GM23338 (cell line): ENCODE measurements at regions not wholly inside any gene's neighbourhood (a gene's known extent, or its start where the extent isn't known, plus 50 kb on each side); places are given as distances from the start of the nearest gene placed in this dataset.
A peak's percentile ranks its signal among the peaks of the same experiment; 100 is the strongest.

ENCODE experiments used
- ATAC-seq: fragments of 200-7000 bp; cut with Tn5 transposase; 3 replicates; pipeline ENCODE4 v1.9.1; 2020
- DNase-seq: peaks from one replicate; pipeline ENCODE4 v3.0.0-alpha.2; 2015; ENCODE audit warnings: low spot score
- H2AFZ ChIP-seq: fragments of 200-600 bp; sonication (generic); 2 replicates; pipeline ENCODE4 v1.8.0; 2016; ENCODE audit warnings: antibody characterized with exemption, mild to moderate bottlenecking, moderate library complexity
- H3F3A ChIP-seq: fragments of 200-600 bp; sonication (generic); replicated peaks from 2 replicates; pipeline ENCODE4 v1.8.0; 2017; ENCODE audit warnings: antibody characterized with exemption, mixed run types, low read depth
- H3K27ac ChIP-seq: fragments of 200-600 bp; sonication (generic); 2 replicates; pipeline ENCODE4 v1.6.1; 2016; ENCODE audit warnings: low read depth
- H3K27me3 ChIP-seq: fragments of 200-600 bp; sonication (generic); 2 replicates; pipeline ENCODE4 v1.8.0; 2016; ENCODE audit warnings: mild to moderate bottlenecking, mixed run types, moderate library complexity; ENCODE audit not compliant: insufficient read depth
- H3K36me3 ChIP-seq: fragments of 200-600 bp; sonication (generic); 2 replicates; pipeline ENCODE4 v1.8.0; 2016; ENCODE audit warnings: mild to moderate bottlenecking; ENCODE audit not compliant: insufficient read depth
- H3K4me1 ChIP-seq: fragments of 200-600 bp; sonication (generic); 2 replicates; pipeline ENCODE4 v1.8.0; 2016; ENCODE audit warnings: mild to moderate bottlenecking, moderate library complexity; ENCODE audit not compliant: insufficient read depth
- H3K4me2 ChIP-seq: fragments of 200-600 bp; sonication (generic); 2 replicates; pipeline ENCODE4 v1.7.1; 2017; ENCODE audit warnings: mixed run types
- H3K4me3 ChIP-seq: fragments of 200-600 bp; sonication (generic); 2 replicates; pipeline ENCODE4 v1.6.1; 2016; ENCODE audit warnings: mixed run types
- H3K79me2 ChIP-seq: fragments of 200-600 bp; sonication (generic); replicated peaks from 2 replicates; pipeline ENCODE4 v1.8.0; 2017; ENCODE audit warnings: mild to moderate bottlenecking; ENCODE audit not compliant: insufficient read depth
- H3K9me2 ChIP-seq: fragments of 200-600 bp; sonication (generic); 2 replicates; pipeline ENCODE4 v1.8.0; 2017; ENCODE audit not compliant: insufficient read depth
- H4K20me1 ChIP-seq: fragments of 200-600 bp; sonication (generic); replicated peaks from 2 replicates; pipeline ENCODE4 v1.8.0; 2017; ENCODE audit warnings: mild to moderate bottlenecking; ENCODE audit not compliant: insufficient read depth
- H3K27ac Mint-ChIP-seq: 2 replicates; pipeline ENCODE4 v1.8.0; 2020; ENCODE audit warnings: inconsistent platforms, mild to moderate bottlenecking, moderate library complexity, mixed read lengths
- H3K27me3 Mint-ChIP-seq: 3 replicates; pipeline ENCODE4 v1.8.0; 2022; ENCODE audit warnings: low read depth, mild to moderate bottlenecking, moderate library complexity, mixed read lengths, inconsistent platforms; ENCODE audit not compliant: insufficient read depth, poor library complexity
- H3K36me3 Mint-ChIP-seq: 3 replicates; pipeline ENCODE4 v1.8.0; 2021; ENCODE audit warnings: low read depth, mild to moderate bottlenecking, inconsistent platforms, moderate library complexity, mixed read lengths
- H3K4me1 Mint-ChIP-seq: 3 replicates; pipeline ENCODE4 v1.8.0; 2020; ENCODE audit warnings: mild to moderate bottlenecking, inconsistent platforms, mixed read lengths
- H3K4me3 Mint-ChIP-seq: 3 replicates; pipeline ENCODE4 v1.8.0; 2021; ENCODE audit warnings: moderate library complexity, mild to moderate bottlenecking, inconsistent platforms, mixed read lengths
- H3K9me3 Mint-ChIP-seq: 3 replicates; pipeline ENCODE4 v1.8.0; 2020; ENCODE audit warnings: moderate library complexity, mild to moderate bottlenecking, inconsistent platforms, mixed read lengths
- CREB1 ChIP-seq: fragments of 250-450 bp; sonication (Bioruptor Pico); IDR thresholded peaks from 2 replicates; pipeline ENCODE4 v1.5.0; 2020; ENCODE audit warnings: low read depth, mild to moderate bottlenecking, moderate library complexity
- EZH2 ChIP-seq: fragments of 200-600 bp; sonication (generic); IDR thresholded peaks from one replicate; pipeline ENCODE4 v1.8.0; 2017; ENCODE audit warnings: antibody characterized with exemption, mild to moderate bottlenecking, low read depth; ENCODE audit not compliant: unreplicated experiment
- EZH2phosphoT487 ChIP-seq: fragments of 200-600 bp; sonication (generic); IDR thresholded peaks from one replicate; pipeline ENCODE4 v1.8.1; 2018; ENCODE audit warnings: antibody characterized with exemption; ENCODE audit not compliant: unreplicated experiment
- JUNB ChIP-seq: IDR thresholded peaks from one replicate; pipeline ENCODE4 v1.6.1; 2016; ENCODE audit warnings: antibody characterized with exemption; ENCODE audit not compliant: unreplicated experiment
- NANOG ChIP-seq: IDR thresholded peaks from 2 replicates; pipeline ENCODE4 v1.6.1; 2016; ENCODE audit warnings: antibody characterized with exemption, borderline replicate concordance
- POLR2AphosphoS5 ChIP-seq: IDR thresholded peaks from 2 replicates; pipeline ENCODE4 v1.6.1; 2016; ENCODE audit warnings: antibody characterized with exemption, low read depth
- REST ChIP-seq: IDR thresholded peaks from one replicate; pipeline ENCODE4 v1.6.1; 2018; ENCODE audit warnings: antibody characterized with exemption; ENCODE audit not compliant: unreplicated experiment
- STAT1 ChIP-seq: IDR thresholded peaks from one replicate; pipeline ENCODE4 v1.6.1; 2016; ENCODE audit warnings: antibody characterized with exemption; ENCODE audit not compliant: unreplicated experiment
- ZNF331 ChIP-seq: fragments of 250-450 bp; sonication (Bioruptor Pico); IDR thresholded peaks from 2 replicates; pipeline ENCODE4 v1.5.0; 2020; ENCODE audit warnings: low read depth, mild to moderate bottlenecking, moderate library complexity
- ZNF462 ChIP-seq: fragments of 250-450 bp; sonication (Bioruptor Pico); IDR thresholded peaks from 2 replicates; pipeline ENCODE4 v1.5.0; 2020; ENCODE audit warnings: mild to moderate bottlenecking, moderate library complexity
- TF ChIP-seq, protein P1 (sequence below): IDR thresholded peaks from 2 replicates; pipeline ENCODE4 v1.6.1; 2016; ENCODE audit warnings: antibody characterized with exemption
- TF ChIP-seq, protein P2 (sequence below), 2 experiments: fragments of 200-600 bp in 1 of 2; sonication (generic) in 1 of 2; conservative IDR thresholded peaks; 2 replicates each; pipeline versions ENCODE4 v1.5.1 to v1.6.1; 2016 to 2017; ENCODE audit warnings: antibody characterized with exemption in 2 of 2, low read depth in 2 of 2, mild to moderate bottlenecking in 2 of 2, moderate library complexity in 1 of 2

GRCh38 chr1:94305704-94306103 lies 68.3 kb upstream of the ARHGAP29 start:
- H3K4me1 Mint-ChIP-seq: no peaks in the 10 kb centered on the region

More at GRCh38 chr1:94305704-94306103, 68.3 kb upstream of the ARHGAP29 start:
- Histone ChIP-seq H3K4me2 (no peak overlapping the region), H3K9me2 (peaks cover 12% of the 10 kb centered on the region), H3K36me3 (no peaks in the 10 kb centered on the region), H3K27ac (no peak overlapping the region), H4K20me1 (no peaks in the 10 kb centered on the region), H3K4me1 (no peaks in the 10 kb centered on the region), H3K4me3 (no peak overlapping the region), H3F3A (no peaks in the 10 kb centered on the region), H3K79me2 (no peaks in the 10 kb centered on the region), H3K27me3 (no peaks in the 10 kb centered on the region), H2AFZ (peak overlapping the region; percentile 63; the same call in 1 of the 2 replicates)
- TF ChIP-seq REST (no peak), STAT1 (no peak), EZH2 (no peak), NANOG (no peak), POLR2AphosphoS5 (no peak), JUNB (no peak), ZNF462 (no peak), CREB1 (CRISPR knock-in tag) (no peak), EZH2phosphoT487 (no peak), ZNF331 (CRISPR knock-in tag) (no peak)
- TF ChIP-seq, protein P1, sequence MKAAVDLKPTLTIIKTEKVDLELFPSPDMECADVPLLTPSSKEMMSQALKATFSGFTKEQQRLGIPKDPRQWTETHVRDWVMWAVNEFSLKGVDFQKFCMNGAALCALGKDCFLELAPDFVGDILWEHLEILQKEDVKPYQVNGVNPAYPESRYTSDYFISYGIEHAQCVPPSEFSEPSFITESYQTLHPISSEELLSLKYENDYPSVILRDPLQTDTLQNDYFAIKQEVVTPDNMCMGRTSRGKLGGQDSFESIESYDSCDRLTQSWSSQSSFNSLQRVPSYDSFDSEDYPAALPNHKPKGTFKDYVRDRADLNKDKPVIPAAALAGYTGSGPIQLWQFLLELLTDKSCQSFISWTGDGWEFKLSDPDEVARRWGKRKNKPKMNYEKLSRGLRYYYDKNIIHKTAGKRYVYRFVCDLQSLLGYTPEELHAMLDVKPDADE: no peak
- TF ChIP-seq, protein P2, sequence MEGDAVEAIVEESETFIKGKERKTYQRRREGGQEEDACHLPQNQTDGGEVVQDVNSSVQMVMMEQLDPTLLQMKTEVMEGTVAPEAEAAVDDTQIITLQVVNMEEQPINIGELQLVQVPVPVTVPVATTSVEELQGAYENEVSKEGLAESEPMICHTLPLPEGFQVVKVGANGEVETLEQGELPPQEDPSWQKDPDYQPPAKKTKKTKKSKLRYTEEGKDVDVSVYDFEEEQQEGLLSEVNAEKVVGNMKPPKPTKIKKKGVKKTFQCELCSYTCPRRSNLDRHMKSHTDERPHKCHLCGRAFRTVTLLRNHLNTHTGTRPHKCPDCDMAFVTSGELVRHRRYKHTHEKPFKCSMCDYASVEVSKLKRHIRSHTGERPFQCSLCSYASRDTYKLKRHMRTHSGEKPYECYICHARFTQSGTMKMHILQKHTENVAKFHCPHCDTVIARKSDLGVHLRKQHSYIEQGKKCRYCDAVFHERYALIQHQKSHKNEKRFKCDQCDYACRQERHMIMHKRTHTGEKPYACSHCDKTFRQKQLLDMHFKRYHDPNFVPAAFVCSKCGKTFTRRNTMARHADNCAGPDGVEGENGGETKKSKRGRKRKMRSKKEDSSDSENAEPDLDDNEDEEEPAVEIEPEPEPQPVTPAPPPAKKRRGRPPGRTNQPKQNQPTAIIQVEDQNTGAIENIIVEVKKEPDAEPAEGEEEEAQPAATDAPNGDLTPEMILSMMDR (conservative IDR thresholded peaks at IDR 0.05; ENCODE audit: low read depth in 2 of 2): no peak
- Mint-ChIP-seq H3K27me3 (peaks cover 5% of the 10 kb centered on the region), H3K4me3 (no peak overlapping the region), H3K36me3 (no peaks in the 10 kb centered on the region), H3K9me3 (no peaks in the 10 kb centered on the region), H3K27ac (no peak overlapping the region)
- no peak for ATAC-seq
- no peak for DNase-seq
